Superior temporal gyrus (tissue), 1 donor: ENCODE measurements at regions not wholly inside any gene's neighbourhood (a gene's known extent, or its start where the extent isn't known, plus 50 kb on each side); places are given as distances from the start of the nearest gene placed in this dataset.
A peak's percentile ranks its signal among the peaks of the same experiment; 100 is the strongest.

ENCODE experiments used
- DNase-seq: peaks from one replicate; pipeline ENCODE4 v3.0.0-alpha.2; 2016; ENCODE audit errors: extremely low spot score

DNA sequence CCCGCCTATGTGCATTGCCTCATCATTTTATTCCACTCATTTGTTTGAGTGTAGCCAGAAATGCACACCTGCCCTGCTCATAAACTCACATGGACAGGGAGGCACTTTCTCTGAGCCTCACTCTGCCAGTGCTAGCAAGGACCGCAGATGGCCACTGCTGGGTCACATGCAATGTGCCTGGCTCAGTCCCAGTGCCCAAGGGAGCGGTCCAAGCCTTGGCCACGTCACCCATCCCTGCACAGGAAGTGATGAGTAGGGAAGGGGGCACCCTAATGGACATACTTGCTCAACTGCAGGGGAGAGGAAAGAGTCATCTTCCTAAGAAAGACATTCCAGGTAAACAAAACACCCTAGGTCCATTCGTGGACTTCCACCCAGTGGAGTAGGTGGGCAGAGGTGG is 630.9 kb downstream of the IRX1 start:
- DNase-seq = no peak

GRCh38 chr5:4228708-4229107 is 633.1 kb downstream of the IRX1 start:
- DNase-seq = no peak

DNA sequence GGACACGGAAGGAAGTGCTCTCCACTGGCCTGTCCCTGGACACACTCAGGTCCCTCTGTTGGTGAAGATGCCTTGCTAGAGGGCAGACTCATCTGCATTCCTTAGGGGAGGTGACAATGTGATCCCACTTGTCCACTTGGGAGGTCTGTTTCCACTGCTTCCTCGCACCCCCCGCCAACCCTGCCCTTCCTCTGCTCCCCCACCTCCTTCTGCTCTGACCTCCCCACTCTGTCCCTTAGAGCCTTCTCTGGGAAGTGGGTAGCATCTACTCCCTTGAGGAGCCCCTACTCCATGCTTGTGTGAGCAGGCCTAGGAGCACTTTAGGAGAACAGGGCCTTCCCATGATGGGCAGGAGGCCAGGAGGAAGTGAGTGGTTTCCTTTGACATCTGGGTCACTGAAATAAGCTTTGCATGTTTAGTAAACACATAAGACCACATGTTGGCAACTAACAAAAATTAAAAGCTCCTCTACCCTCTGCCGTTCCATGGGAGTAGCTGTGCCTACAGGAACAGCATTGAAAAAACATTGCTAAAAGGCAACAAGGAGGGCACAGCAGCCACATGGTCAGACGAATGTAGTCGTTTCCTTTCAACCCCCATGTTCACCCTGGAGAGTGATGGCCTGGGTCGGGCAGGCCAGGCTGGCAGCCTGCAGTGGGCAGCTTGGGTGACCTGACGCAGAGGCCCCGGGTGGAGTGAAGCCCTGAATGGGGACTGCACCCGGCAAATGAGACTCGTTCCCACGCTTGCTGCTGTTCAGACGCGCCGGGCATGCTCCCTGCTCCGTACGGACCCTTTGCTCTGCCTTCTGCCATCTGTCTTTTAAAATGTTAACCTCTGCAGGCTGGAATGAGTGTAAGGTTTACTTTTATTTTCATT is 634.0 kb downstream of the IRX1 start:
- no peak for DNase-seq

- no peak for DNase-seq
These were observed 634.8 kb downstream of the IRX1 start for GRCh38 chr5:4230471-4230785.

GRCh38 chr5:4230786-4231641 is 635.4 kb downstream of the IRX1 start:
- DNase-seq = peak; percentile 61

DNA sequence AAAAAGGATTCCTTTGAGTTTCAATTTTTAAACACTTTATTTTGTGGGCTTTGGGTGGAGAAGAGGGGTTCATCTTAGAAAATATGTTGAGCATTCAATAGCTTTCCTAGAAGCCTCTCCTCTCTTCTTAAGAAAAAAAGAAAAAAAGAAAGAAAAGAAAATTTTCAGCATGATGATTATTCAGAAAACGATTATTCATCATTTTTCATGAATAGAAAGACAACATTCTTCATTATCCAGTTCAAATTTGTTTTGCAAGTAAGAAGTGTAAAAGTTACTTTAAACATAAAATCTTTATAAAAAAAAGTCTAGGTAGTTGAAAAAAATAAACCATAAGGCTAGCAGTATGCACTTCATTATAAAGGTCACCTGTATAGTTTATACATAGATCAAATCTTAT is 636.5 kb downstream of the IRX1 start:
- no peak for DNase-seq

- no peak for DNase-seq
These were observed 638.0 kb downstream of the IRX1 start for GRCh38 chr5:4233671-4234070.

GRCh38 chr5:4243479-4244264 is 648.0 kb downstream of the IRX1 start:
- DNase-seq = no peak

DNA sequence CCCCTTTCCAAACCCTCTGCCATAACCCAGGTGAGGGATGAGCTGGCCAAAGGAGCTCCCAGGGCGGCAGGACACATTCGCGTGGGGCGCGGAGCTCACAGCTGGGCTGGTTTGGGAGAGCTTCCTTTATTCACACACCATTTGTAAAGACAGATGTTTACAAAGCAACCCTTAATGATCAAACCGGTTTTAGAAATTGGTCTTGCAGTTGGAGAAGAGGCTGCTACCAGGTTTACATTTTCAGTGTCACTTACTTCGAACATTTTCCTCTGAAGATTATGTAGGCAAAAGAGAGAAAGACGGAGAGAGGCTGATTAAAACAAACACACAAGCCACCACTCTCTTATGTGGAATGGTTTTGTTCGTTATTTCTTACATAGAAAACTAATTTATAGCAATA is 648.7 kb downstream of the IRX1 start:
- DNase-seq = no peak

- DNase-seq = no peak
These were observed 649.4 kb downstream of the IRX1 start for GRCh38 chr5:4245076-4245475.

DNA sequence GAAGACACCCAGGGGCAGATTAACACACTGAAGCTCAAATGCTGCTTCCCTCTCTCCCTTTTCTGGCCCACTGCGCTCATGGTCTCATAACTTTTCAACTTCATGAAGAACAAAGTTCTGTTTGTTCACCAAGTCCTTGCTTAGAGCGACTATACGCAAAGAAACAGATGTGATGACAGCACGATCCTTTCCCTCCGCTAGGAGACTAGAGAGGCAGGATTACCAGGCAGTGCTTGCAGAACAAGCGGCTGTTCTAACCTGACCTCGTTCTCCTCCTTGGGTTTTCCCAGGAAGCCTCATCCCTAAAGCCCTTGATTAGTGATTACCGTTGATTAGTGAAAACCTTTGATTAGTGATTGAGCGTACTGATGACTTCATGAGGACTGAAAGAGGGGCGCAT is 649.9 kb downstream of the IRX1 start:
- DNase-seq = no peak

DNA sequence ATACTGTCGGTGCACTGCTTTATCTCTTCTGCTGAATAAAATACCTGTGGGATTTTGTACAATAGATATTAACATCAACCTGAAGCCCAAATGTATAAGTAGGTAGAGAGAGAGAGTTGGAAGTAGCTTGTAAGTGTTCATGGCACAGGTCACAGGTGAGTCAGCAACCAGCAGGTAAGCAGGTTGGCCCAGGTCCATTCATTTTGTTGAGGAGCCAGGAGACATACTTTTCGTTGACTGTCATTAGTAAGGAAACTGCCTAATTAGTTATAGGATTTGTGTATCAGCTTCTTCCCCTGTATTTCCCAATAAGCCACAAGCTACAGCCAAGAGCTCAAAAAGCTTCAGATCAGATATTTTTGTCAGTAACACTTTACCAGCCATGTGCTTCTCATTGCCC is 650.8 kb downstream of the IRX1 start:
- DNase-seq = no peak

GRCh38 chr5:4250254-4250653 is 654.6 kb downstream of the IRX1 start:
- DNase-seq = no peak

- DNase-seq = no peak
These were observed 656.8 kb downstream of the IRX1 start for GRCh38 chr5:4252385-4252784.

GRCh38 chr5:4254736-4255135 is 659.1 kb downstream of the IRX1 start:
- DNase-seq = no peak

DNA sequence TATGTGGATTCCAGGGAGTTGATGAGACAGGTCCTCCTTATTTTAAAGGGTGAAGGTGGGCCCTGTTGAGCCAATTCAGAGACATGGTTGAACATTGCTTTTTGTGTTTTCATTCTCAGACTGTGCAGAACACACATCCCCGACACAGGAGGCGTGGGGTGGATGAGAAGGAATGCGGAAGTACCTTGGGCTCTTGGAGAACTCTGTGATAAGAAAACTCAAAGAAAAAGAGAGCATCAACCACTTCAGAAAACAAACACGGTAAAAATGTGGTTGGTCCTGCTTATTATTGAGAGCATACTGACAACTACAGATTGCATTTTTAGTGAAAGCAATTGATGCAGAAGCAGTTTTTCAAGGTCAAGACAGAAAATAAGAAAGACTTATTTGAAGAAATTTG is 659.8 kb downstream of the IRX1 start:
- DNase-seq = no peak

GRCh38 chr5:4258170-4258569 is 662.5 kb downstream of the IRX1 start:
- DNase-seq = no peak

DNA sequence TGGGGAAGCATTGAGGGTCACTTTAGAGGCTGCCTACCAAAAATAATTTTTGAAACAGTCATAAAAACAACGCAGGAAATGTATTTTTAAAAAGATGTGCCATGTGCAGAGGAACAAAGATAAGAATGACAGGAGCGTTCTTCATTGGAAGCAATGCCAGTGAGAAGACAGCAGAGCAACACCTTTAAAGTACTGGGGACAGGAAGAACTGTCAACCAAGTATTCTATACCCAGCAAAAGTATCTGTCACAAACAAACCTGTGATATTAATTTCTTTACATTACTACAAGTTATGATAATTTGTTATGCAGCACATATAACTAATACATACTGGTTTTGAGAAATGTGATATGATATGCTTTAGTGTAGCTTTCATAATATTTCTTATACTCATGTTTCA is 675.6 kb downstream of the IRX1 start:
- no peak for DNase-seq

GRCh38 chr5:4275232-4275631 is 679.6 kb downstream of the IRX1 start:
- no peak for DNase-seq

DNA sequence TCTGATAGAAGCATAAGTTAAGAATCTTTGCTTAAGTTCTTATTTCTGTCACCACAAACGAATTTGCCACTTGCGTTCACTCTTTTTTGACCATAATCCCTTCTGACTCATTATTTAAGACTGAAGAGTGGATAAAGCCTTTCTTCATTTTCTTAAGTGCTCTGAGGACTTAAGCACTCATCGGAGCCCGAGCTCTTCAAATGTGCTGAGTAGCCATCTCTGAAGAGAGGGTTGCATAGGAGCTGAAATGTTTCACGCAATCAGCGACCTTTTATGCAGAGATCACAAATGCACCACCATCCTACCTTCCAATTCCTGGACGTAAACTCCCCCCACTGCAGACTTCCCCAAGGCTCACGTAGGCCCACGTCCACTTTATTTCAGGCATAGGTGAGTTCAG is 699.2 kb downstream of the IRX1 start:
- peak; percentile 9 for DNase-seq

- peak; percentile 76 for DNase-seq
These were observed 700.2 kb downstream of the IRX1 start for GRCh38 chr5:4295663-4296339.

DNA sequence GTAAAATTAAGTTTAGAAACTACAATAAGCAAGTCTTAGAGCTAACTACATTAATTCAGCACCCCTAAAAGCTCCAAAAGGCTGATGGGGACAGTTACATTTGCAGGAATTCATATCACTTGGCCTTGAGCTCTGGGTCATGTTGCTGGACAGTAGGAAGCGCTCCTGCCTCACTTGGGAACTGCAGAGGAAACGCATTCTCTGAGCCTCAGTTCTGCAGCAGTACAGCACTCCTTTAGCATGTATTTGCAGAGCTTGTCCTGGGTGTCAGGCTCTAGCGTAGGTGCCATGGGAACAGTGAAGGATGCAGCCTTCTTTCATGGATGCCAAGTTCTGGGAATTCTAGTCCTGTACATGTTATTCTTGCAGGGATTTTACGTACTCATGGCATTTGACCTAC is 710.4 kb downstream of the IRX1 start:
- no peak for DNase-seq
